Ecto neural progenitor cell (in vitro differentiated cells): ENCODE measurements at regions not wholly inside any gene's neighbourhood (a gene's known extent, or its start where the extent isn't known, plus 50 kb on each side); places are given as distances from the start of the nearest gene placed in this dataset.
"Not testable (repeated sequence)": the region's sequence is repeated elsewhere in the genome, so short reads cannot be mapped to it uniquely, and the experiment has no call there.

Source experiments
- DNase-seq: peaks from one replicate; pipeline ENCODE4 v3.0.0-alpha.2; 2018; ENCODE audit warnings: low spot score

- not testable (repeated sequence) for DNase-seq
Observed at GRCh38 chr4:27075603-27076002, 215.0 kb downstream of the STIM2 start.

GRCh38 chr4:27078934-27079455 lies 218.4 kb downstream of the STIM2 start:
- no peak for DNase-seq

GRCh38 chr4:27081675-27082586 lies 221.3 kb downstream of the STIM2 start:
- DNase-seq: no peak

DNA sequence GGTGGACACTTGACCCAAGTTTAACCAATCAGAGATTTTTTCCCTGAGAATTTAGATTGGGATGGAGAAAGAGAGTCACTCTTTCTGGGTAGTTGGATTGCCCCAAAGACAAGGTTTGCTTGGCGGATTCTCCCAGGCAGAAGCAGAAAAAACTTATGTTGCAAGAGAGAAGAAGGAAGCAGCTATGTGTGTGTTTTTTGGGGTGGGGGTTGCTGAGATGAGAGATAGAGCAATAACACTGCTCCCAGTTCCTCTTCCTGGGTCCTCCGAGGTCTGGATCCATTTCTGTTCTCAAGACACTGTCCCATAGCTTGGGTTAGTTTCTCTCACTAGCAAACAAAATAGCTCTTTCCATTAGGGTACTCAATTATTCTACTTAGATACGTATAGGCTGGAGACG lies 222.1 kb downstream of the STIM2 start:
- no peak for DNase-seq

GRCh38 chr4:27084685-27085361 lies 224.2 kb downstream of the STIM2 start:
- DNase-seq: peak; percentile 82

DNA sequence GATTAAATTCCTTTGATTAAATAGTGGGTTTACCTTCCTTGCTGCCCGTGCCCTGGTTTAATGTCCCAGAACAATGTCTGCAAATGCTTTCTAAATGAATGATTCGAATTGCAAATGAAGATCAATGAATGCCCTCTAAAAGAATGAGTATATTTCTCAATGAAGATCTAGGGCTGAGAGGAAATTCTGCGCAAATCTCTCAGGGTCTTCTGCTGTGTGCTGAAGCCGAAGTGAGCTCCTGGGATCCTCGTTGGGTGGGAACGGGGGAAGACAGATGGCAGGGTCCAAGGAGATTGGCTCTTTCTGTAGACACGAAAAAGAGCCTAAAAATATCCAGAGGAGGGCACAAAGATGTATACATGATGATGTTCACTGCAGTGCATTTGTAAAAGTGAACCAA lies 224.8 kb downstream of the STIM2 start:
- DNase-seq: no peak

GRCh38 chr4:27087306-27088045 lies 226.8 kb downstream of the STIM2 start:
- DNase-seq: no peak

GRCh38 chr4:27088491-27088890 lies 227.8 kb downstream of the STIM2 start:
- no peak for DNase-seq

DNA sequence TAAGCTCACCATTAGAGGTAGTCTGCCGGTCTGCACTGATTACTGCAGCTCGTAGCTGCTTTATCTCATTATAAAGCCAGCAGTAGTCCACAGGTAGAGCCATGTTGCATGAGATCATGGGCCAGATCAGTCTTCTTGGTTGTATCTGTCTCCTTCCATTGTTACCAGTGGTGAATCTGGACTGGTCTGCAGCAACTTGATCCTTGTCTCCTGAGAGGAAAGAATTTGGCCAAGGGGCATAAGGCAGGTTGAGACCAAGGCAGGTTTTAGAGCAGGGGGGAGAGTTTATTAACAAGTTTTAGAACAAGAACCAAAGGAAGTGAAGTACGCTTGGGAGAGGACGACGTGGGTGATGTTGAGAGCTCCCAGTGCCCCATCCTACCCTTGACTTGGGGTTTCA lies 228.5 kb downstream of the STIM2 start:
- DNase-seq: no peak

GRCh38 chr4:27090406-27090805 lies 229.8 kb downstream of the STIM2 start:
- no peak for DNase-seq

GRCh38 chr4:27094224-27094623 lies 233.6 kb downstream of the STIM2 start:
- DNase-seq: no peak

GRCh38 chr4:27094783-27095182 lies 234.1 kb downstream of the STIM2 start:
- no peak for DNase-seq

DNA sequence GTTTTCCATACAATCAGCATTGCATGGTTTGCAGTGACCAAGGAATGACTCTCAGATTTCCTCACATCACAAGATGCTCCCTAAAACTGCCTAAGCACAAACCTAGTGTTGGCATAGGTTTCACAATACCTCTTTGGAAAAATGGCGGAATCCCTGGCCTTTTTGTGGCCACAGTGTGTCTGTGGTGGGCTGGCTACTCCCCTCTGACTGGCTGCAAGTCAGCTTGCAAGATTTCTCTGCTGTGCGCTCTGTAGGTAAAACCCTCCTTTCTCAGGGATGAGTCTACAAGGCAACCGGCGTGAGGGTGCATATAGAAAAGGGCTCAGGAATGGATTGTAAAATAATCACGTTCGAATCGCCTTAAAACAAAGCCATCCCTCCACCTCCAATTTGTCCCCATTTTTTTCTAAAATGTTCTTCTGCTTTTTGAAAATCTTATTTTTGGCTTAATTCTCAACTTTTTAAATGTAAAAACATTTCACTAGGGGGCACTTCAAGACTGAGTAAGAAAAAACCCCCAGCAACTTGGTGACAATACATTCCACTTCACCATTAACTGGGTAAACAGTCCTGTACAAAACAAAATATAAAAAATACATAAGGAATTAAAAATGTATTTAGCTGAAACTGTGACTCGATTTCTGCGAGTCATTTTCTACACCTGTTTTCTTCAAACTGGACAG lies 235.6 kb downstream of the STIM2 start:
- DNase-seq: no peak

- DNase-seq: no peak
Observed at GRCh38 chr4:27098034-27098433, 237.4 kb downstream of the STIM2 start.

DNA sequence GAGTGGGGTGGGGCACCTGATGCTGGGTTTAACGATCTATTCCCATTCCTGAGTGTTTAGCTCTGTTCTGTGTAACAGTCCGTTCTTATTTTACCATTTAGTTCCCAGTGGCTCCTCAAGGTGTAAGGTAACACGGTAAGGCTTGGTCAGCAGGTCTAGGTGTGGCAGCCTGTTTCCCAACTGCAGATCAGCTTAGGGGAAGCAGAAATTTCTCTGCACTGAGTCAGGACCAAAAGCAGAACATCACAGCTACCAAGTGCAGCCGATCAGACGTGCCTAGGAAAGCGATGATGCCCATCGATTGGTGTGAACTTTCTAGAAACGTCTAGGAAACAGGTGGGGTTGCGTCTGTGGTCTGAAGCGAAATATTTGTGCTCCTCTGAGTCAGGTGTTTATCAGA lies 240.1 kb downstream of the STIM2 start:
- DNase-seq: no peak

- DNase-seq: no peak
Observed at GRCh38 chr4:27101126-27101525, 240.5 kb downstream of the STIM2 start.

GRCh38 chr4:27101561-27101960 lies 240.9 kb downstream of the STIM2 start:
- no peak for DNase-seq

GRCh38 chr4:27111627-27112026 lies 251.0 kb downstream of the STIM2 start:
- no peak for DNase-seq

GRCh38 chr4:27112587-27112986 lies 251.9 kb downstream of the STIM2 start:
- DNase-seq: no peak

GRCh38 chr4:27115221-27115620 lies 254.6 kb downstream of the STIM2 start:
- DNase-seq: no peak

DNA sequence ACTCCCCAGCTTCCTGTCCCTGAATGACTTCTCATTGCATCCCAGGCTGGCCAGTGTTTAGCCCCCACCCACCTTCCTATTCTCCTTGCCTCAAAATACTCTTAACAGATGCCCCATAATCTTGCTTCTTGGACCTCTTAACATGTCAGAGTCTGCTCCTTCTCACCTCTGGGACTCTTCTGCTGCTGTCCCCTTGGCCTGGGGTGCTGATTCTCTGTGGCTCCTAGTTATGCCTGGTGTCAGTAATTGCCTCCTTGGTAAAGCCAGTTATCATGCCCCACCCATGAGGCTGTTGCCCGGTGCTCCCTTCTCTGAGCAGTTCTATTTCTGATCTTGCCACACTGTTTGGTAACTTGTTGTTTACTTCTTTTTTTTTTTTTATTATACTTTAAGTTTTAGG lies 256.8 kb downstream of the STIM2 start:
- no peak for DNase-seq

- DNase-seq: no peak
Observed at GRCh38 chr4:27119239-27119638, 258.6 kb downstream of the STIM2 start.
